EL (cell line): ENCODE measurements at regions not wholly inside any gene's neighbourhood (a gene's known extent, or its start where the extent isn't known, plus 50 kb on each side); places are given as distances from the start of the nearest gene placed in this dataset.
"Not testable (repeated sequence)": the region's sequence is repeated elsewhere in the genome, so short reads cannot be mapped to it uniquely, and the experiment has no call there.

Experiments
- DNase-seq: peaks from one replicate; pipeline ENCODE4 v3.0.0-alpha.2; 2016

- no peak for DNase-seq
Observed at GRCh38 chr2:189231719-189232323, 52.3 kb upstream of the COL5A2 start.

GRCh38 chr2:189232759-189233406, 53.3 kb upstream of the COL5A2 start:
- DNase-seq: no peak

GRCh38 chr2:189233527-189233926, 54.0 kb upstream of the COL5A2 start:
- DNase-seq: peak; percentile 25

GRCh38 chr2:189234991-189235390, 55.4 kb upstream of the COL5A2 start:
- peak; percentile 31 for DNase-seq

GRCh38 chr2:189236066-189236465, 56.5 kb upstream of the COL5A2 start:
- peak; percentile 47 for DNase-seq

GRCh38 chr2:189238903-189239302, 59.3 kb upstream of the COL5A2 start:
- DNase-seq: no peak

GRCh38 chr2:189243843-189244242, 64.3 kb upstream of the COL5A2 start:
- DNase-seq: not testable (repeated sequence)

- DNase-seq: peak; percentile 18
Observed at GRCh38 chr2:189247276-189247675, 67.7 kb upstream of the COL5A2 start.

GRCh38 chr2:189248141-189248540, 68.6 kb upstream of the COL5A2 start:
- DNase-seq: no peak

GRCh38 chr2:189249171-189249570, 69.6 kb upstream of the COL5A2 start:
- peak; percentile 75 for DNase-seq

- no peak for DNase-seq
Observed at GRCh38 chr2:189249901-189250300, 70.3 kb upstream of the COL5A2 start.

- DNase-seq: peak; percentile 43
Observed at GRCh38 chr2:189252991-189253675, 73.6 kb upstream of the COL5A2 start.

GRCh38 chr2:189253836-189254235, 74.3 kb upstream of the COL5A2 start:
- peak; percentile 62 for DNase-seq

GRCh38 chr2:189254268-189254883, 74.8 kb upstream of the COL5A2 start:
- DNase-seq: peak; percentile 90

- no peak for DNase-seq
Observed at GRCh38 chr2:189255711-189256110, 76.2 kb upstream of the COL5A2 start.

- no peak for DNase-seq
Observed at GRCh38 chr2:189258616-189259365, 79.2 kb upstream of the COL5A2 start.

GRCh38 chr2:189260361-189260814, 80.8 kb upstream of the COL5A2 start:
- peak; percentile 59 for DNase-seq

- DNase-seq: peak; percentile 84
Observed at GRCh38 chr2:189261431-189261841, 81.9 kb upstream of the COL5A2 start.

- no peak for DNase-seq
Observed at GRCh38 chr2:189261916-189262315, 82.4 kb upstream of the COL5A2 start.

GRCh38 chr2:189265696-189266320, 86.2 kb upstream of the COL5A2 start:
- DNase-seq: peak; percentile 53

- DNase-seq: no peak
Observed at GRCh38 chr2:189267491-189267890, 87.9 kb upstream of the COL5A2 start.

GRCh38 chr2:189267925-189268579, 88.5 kb upstream of the COL5A2 start:
- peak; percentile 76 for DNase-seq
